Activated naive CD8-positive, alpha-beta T cell treated with anti-CD3 and anti-CD28 coated beads, Interleukin-2, amount 10 ng/mL, durations not matched to agents 7 days and 5 days (primary cell): ENCODE measurements at regions not wholly inside any gene's neighbourhood (a gene's known extent, or its start where the extent isn't known, plus 50 kb on each side); places are given as distances from the start of the nearest gene placed in this dataset.

Source experiments
- ATAC-seq: fragments of 150-1000 bp; cut with Tn5 transposase; one replicate; pipeline ENCODE4 v1.10.0; 2021; ENCODE audit warnings: low read depth, moderate library complexity
- POLR2A ChIA-PET: fragments of 350-600 bp; sonication (Branson Sonifier 250); formaldehyde crosslinking; loops from one replicate; lab custom pipeline; 2021; ENCODE audit warnings: antibody characterized with exemption; lab: Charles Lee
- DNase-seq: peaks from one replicate; pipeline ENCODE4 v3.0.0; 2021
- H3K27ac Mint-ChIP-seq: one replicate; pipeline ENCODE4 v1.8.0; 2022; ENCODE audit warnings: mild to moderate bottlenecking, mixed read lengths
- H3K27me3 Mint-ChIP-seq: one replicate; pipeline ENCODE4 v1.8.0; 2022; ENCODE audit warnings: mild to moderate bottlenecking, moderate library complexity, mixed read lengths
- H3K36me3 Mint-ChIP-seq: one replicate; pipeline ENCODE4 v1.8.0; 2021; ENCODE audit warnings: mild to moderate bottlenecking, mixed read lengths
- H3K4me1 Mint-ChIP-seq: one replicate; pipeline ENCODE4 v1.8.0; 2021; ENCODE audit warnings: mixed read lengths
- H3K4me3 Mint-ChIP-seq: one replicate; pipeline ENCODE4 v1.8.0; 2022; ENCODE audit warnings: mild to moderate bottlenecking, moderate library complexity, mixed read lengths
- H3K9me3 Mint-ChIP-seq: one replicate; pipeline ENCODE4 v1.8.0; 2021; ENCODE audit warnings: mixed read lengths

DNA sequence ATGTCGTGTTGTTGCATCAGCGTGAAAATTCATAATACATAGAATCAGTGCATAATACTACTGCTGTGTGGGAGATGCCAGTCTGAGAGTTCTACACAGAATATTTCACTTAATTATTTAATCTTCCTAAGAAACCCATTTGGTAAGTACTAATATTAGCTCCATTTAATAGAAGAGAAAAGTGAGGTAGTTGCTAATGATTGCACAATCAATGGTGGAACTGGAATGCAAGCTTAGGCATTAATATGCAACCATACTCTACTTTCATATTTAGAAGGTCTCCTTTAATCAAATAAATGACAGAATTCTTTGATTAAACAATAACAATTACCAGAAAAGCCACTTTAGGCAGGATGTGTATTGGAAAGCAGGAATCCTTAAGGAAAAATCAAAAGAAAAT lies 660.7 kb upstream of the PHF14 start:
- Mint-ChIP-seq H3K4me1 (no peaks in the 10 kb centered on the region), H3K36me3 (no peaks in the 10 kb centered on the region), H3K9me3 (peaks cover 3% of the 10 kb centered on the region), H3K27me3 (no peaks in the 10 kb centered on the region), H3K4me3 (no peak overlapping the region), H3K27ac (no peak overlapping the region)
- ATAC-seq (no peak), DNase-seq (no peak)
- POLR2A ChIA-PET = no interaction called here

DNA sequence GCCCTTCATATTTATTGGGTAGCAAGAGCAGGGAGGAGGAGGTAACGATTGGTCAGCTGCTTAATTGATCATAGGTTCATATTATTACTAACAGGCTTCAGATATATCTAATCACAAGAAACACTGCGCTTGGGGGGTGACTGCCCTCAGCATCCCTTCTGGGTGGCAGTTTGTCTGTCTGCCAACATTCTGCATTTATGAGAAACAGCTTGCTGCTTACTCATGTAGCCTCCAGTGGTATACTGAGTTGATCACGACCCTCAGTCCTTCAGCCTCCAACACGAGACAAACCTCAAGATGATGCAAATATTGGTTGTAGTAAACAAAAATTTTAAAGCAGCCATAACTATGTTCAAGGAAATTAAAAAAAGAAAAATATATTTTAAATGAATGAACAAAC lies 657.8 kb upstream of the PHF14 start:
- ATAC-seq (no peak), DNase-seq (no peak)
- Mint-ChIP-seq H3K27ac (no peak overlapping the region), H3K4me3 (no peak overlapping the region), H3K4me1 (no peaks in the 10 kb centered on the region), H3K9me3 (peaks cover 5% of the 10 kb centered on the region), H3K27me3 (no peaks in the 10 kb centered on the region), H3K36me3 (no peaks in the 10 kb centered on the region)
- POLR2A ChIA-PET = no interaction called here

DNA sequence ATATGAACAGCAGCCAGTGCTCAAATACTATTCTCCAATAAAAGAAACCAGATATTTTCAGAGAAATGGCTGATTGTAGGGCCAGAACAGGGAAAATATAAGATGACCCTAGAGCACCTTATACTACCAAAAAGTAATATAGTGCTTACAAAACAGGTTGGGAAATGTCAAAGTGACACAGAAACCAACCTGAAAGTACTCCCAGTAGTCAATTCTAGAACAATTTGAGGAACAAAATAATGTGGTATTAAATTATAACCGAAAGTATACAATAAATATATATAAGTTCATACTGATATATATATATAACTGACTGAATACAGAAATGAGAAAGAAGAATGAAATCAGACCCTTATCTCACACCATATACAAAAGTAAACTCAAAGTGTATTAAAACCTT lies 657.2 kb upstream of the PHF14 start:
- POLR2A ChIA-PET = no interaction called here
- no peak overlapping the region for H3K27ac Mint-ChIP-seq
- H3K4me3 Mint-ChIP-seq = no peak overlapping the region
- no peak for DNase-seq
- H3K9me3 Mint-ChIP-seq = peaks cover 5% of the 10 kb centered on the region
- ATAC-seq = no peak
- no peaks in the 10 kb centered on the region for H3K4me1 Mint-ChIP-seq
- no peaks in the 10 kb centered on the region for H3K36me3 Mint-ChIP-seq
- no peaks in the 10 kb centered on the region for H3K27me3 Mint-ChIP-seq

DNA sequence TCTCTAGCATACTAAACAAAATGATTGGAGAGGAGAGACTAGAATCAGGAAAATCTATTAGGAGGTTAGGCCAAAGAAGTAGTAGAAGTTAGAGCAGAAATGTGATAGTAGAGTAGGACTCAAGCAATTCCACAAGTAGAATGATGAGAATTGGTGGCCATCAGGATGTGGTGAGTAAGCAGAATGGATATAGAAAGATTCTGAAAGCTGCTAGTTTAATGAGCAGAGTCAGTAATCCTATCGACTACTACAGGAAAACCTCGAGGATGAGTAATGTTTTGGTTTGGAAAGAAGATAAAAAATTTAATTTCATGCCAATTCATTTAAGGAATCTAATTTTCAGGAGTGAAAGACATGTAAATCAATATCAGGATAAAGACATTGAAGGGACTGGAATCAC lies 648.3 kb upstream of the PHF14 start:
- Mint-ChIP-seq H3K27me3 (no peaks in the 10 kb centered on the region), H3K9me3 (no peaks in the 10 kb centered on the region), H3K4me3 (no peak overlapping the region), H3K27ac (no peak overlapping the region), H3K36me3 (no peaks in the 10 kb centered on the region), H3K4me1 (no peaks in the 10 kb centered on the region)
- no peak for ATAC-seq
- no peak for DNase-seq
- POLR2A ChIA-PET = no interaction called here

DNA sequence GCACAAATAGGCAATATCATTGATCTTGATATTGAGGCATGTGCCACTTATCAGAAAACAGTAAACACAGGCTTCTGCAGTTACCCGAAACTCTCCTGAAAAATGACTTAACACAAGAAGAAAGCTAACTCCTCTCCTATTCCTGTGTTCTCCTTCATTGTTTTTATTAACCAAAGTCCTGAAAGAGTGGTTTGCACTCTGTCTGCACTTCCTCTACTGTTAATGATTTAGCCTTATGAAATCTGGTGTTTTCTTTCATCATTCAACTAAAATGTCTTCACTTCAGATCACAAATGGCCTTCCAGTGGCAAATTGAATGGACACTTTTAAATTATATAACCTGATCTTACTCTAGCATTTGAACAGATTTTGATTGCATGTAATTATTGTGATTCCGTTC lies 630.6 kb upstream of the PHF14 start:
- POLR2A ChIA-PET = no interaction called here
- Mint-ChIP-seq H3K4me3 (no peak overlapping the region), H3K27me3 (no peaks in the 10 kb centered on the region), H3K27ac (no peak overlapping the region), H3K36me3 (no peaks in the 10 kb centered on the region), H3K4me1 (no peaks in the 10 kb centered on the region), H3K9me3 (no peaks in the 10 kb centered on the region)
- DNase-seq (no peak), ATAC-seq (no peak)

DNA sequence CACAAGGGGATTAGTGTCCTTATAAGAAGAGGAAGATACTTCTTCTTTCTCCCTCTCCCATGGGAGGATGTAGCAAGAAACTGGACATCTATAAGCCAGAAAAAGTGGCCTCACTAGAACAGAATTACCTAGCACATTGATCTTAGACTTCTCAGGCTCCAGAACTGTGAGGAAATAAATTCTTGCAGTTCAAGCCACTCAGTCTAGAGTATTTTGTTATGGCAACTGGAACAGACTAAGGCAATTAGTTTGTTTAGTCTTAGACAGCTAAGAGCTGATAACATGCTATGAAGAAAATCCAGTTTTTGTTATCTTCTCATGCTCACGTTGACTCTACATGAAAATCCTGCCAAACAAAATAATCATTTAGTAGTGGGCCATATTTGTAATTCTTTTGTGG lies 627.6 kb upstream of the PHF14 start:
- DNase-seq = no peak
- Mint-ChIP-seq H3K4me1 (no peaks in the 10 kb centered on the region), H3K27me3 (no peaks in the 10 kb centered on the region), H3K27ac (no peak overlapping the region), H3K36me3 (no peaks in the 10 kb centered on the region), H3K4me3 (no peak overlapping the region), H3K9me3 (no peaks in the 10 kb centered on the region)
- POLR2A ChIA-PET = no interaction called here
- no peak for ATAC-seq

DNA sequence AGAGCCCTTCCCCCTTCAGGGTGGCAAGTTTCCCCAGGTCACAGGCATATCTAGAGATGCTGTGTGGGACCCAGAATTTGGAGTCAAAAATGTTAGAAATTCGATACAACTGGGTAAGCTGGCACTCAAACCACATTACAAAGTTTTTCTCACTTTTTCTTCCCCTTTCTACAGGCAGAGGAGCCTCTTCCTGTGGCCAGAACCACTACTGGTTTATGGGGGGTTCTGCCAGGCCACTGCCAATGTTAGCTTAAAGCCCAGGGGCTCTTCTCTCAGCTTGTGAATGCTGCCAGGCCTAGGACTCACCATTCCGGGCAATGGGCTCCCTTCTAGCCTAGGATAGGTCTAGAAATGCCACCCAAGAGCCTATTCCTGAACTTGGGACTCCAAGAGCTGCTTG lies 617.9 kb upstream of the PHF14 start:
- H3K9me3 Mint-ChIP-seq = peaks cover 1% of the 10 kb centered on the region
- H3K27ac Mint-ChIP-seq = no peak overlapping the region
- H3K4me1 Mint-ChIP-seq = no peaks in the 10 kb centered on the region
- no peaks in the 10 kb centered on the region for H3K27me3 Mint-ChIP-seq
- POLR2A ChIA-PET = no interaction called here
- no peaks in the 10 kb centered on the region for H3K36me3 Mint-ChIP-seq
- no peak overlapping the region for H3K4me3 Mint-ChIP-seq
- ATAC-seq (no peak), DNase-seq (no peak)

DNA sequence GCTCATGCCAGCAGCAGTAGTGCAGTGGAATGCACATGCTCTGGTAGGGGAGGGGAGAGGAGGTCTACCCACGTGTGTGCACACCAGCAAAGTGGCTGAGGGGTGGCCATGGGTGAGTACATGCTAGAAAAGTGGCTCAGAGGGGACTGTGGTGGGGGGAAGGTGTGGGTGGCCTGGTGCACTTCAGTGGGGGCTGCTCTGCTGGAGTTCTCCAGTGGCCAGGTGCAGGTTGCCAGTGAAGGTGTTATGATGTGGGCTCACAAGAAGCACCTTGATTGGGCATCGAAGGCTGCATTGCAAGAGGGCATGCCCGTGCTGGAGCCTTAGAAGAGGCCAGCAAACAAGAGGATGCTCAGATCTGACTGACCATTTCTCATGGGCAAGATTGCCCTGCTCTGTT lies 613.6 kb upstream of the PHF14 start:
- Mint-ChIP-seq H3K27ac (no peak overlapping the region), H3K9me3 (peaks cover 1% of the 10 kb centered on the region), H3K36me3 (no peaks in the 10 kb centered on the region), H3K4me1 (no peaks in the 10 kb centered on the region), H3K27me3 (no peaks in the 10 kb centered on the region), H3K4me3 (no peak overlapping the region)
- POLR2A ChIA-PET = no interaction called here
- ATAC-seq (no peak), DNase-seq (no peak)

DNA sequence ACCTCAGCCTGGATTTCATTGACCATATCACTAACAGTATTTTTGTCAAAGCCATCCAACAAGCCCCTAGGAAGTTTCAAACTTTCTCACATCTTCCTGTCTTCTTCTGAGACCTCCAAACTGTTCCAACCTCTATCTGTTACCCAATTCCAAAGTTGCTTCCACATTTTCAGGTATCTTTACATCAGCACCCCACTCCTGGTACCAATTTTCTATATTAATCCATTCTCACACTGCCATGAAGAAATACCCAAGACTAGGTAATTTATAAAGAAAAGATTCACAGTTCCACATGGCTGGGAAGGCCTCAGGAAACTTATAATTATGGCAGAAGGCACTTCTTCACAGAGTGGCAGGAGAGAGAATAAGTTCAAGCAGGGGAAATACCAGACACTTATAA lies 571.9 kb upstream of the PHF14 start:
- no peak overlapping the region for H3K27ac Mint-ChIP-seq
- peaks cover 12% of the 10 kb centered on the region for H3K9me3 Mint-ChIP-seq
- H3K27me3 Mint-ChIP-seq = no peaks in the 10 kb centered on the region
- H3K36me3 Mint-ChIP-seq = no peaks in the 10 kb centered on the region
- H3K4me1 Mint-ChIP-seq = no peaks in the 10 kb centered on the region
- POLR2A ChIA-PET = no interaction called here
- H3K4me3 Mint-ChIP-seq = no peak overlapping the region
- ATAC-seq (no peak), DNase-seq (no peak)

DNA sequence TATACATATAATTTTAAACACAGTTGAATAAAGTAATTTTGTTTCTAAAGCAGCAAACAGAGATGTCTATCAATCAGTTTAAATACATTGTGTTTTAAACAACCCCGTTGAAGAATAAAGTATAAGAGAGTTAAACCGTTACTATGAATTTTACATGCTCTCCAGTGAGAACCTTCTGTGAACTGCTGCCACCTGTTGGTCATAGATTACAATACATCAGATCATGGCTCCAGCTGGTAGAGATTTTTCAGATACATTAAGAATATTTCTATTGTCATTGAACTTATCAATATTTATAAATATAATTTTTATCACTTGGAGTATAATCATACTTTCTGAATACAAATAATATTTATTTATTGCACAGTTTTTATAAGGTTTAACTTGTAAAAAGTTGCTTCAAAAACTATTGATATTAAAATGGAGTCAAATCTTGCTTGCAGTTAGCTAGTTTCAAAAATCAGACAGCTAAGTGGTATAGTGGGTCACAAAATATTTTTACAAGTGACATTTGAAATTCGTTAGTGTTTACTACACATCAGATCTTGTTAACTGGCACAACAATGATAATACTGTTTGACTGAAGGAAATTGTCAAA lies 561.2 kb upstream of the PHF14 start:
- H3K27ac Mint-ChIP-seq = no peak overlapping the region
- POLR2A ChIA-PET = no interaction called here

DNA sequence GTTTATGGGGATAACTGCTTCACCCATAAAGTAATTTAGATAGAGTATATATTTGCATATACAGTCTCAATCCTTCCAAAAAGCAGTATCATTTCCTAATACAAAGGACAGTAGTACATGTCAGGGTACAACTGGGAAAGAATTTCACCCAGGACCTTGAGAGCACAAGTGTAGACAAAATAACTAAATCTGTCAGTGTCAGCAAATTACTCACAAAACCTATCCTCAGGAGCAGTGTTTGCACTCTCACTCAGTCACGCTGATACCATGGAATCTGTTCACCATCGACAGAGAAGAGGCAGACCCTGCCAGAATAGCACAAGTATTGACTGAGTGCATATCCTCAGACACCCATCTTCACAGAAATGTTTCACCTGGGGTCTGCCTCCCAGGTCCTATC lies 554.7 kb upstream of the PHF14 start:
- ATAC-seq (no peak), DNase-seq (no peak)
- no peaks in the 10 kb centered on the region for H3K4me1 Mint-ChIP-seq
- H3K27me3 Mint-ChIP-seq = no peaks in the 10 kb centered on the region
- no peak overlapping the region for H3K4me3 Mint-ChIP-seq
- no peaks in the 10 kb centered on the region for H3K9me3 Mint-ChIP-seq
- H3K36me3 Mint-ChIP-seq = no peaks in the 10 kb centered on the region
- POLR2A ChIA-PET = no interaction called here
- H3K27ac Mint-ChIP-seq = no peak overlapping the region

More for the DNA sequence above, 561.2 kb upstream of the PHF14 start:
- Mint-ChIP-seq H3K9me3 (no peaks in the 10 kb centered on the region), H3K36me3 (no peaks in the 10 kb centered on the region), H3K4me3 (no peak overlapping the region), H3K27me3 (no peaks in the 10 kb centered on the region), H3K4me1 (no peaks in the 10 kb centered on the region)
- peak; percentile 45 for ATAC-seq
- DNase-seq = no peak

DNA sequence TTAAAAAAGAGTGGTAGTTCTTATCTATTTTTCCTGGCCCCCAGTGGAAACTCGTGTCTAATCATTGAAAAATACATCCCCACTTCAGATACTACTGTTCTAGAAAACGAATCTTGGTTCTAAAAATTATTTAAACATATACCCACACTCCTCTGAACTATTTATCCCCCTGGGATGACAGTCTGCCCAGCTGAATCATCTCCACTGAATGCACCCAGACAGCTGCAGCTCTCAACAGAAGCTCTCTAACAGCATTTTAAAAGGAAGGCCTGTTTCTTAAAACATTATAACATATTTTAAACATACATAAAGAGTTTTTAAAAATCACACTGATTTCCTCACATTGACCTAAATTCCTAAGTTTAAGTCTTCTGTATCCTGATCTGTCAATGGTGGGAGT lies 544.6 kb upstream of the PHF14 start:
- Mint-ChIP-seq H3K36me3 (no peaks in the 10 kb centered on the region), H3K4me3 (no peak overlapping the region), H3K27me3 (no peaks in the 10 kb centered on the region), H3K4me1 (no peaks in the 10 kb centered on the region), H3K27ac (no peak overlapping the region), H3K9me3 (no peaks in the 10 kb centered on the region)
- POLR2A ChIA-PET = no interaction called here
- DNase-seq (no peak), ATAC-seq (no peak)

DNA sequence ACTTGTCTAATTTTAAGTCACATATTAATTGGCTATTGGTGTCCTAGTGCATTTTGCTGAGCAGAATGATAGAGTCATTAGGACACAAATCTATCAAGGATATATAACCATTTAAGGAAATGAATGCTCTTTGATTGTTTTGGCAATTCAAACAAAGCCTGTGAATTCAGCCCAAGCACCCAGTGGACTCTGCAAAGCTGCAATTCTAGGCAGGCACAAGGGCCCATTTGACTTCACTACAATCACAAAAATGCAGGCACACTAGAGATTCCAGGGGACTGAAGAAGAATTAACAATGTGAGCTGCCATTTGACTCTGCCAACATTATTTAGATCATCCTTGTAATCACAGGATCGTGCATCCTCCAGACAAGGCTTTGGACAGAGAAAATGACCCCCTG lies 544.2 kb upstream of the PHF14 start:
- H3K4me1 Mint-ChIP-seq = no peaks in the 10 kb centered on the region
- H3K4me3 Mint-ChIP-seq = no peak overlapping the region
- POLR2A ChIA-PET = no interaction called here
- ATAC-seq (no peak), DNase-seq (no peak)
- no peaks in the 10 kb centered on the region for H3K27me3 Mint-ChIP-seq
- no peak overlapping the region for H3K27ac Mint-ChIP-seq
- no peaks in the 10 kb centered on the region for H3K9me3 Mint-ChIP-seq
- no peaks in the 10 kb centered on the region for H3K36me3 Mint-ChIP-seq

DNA sequence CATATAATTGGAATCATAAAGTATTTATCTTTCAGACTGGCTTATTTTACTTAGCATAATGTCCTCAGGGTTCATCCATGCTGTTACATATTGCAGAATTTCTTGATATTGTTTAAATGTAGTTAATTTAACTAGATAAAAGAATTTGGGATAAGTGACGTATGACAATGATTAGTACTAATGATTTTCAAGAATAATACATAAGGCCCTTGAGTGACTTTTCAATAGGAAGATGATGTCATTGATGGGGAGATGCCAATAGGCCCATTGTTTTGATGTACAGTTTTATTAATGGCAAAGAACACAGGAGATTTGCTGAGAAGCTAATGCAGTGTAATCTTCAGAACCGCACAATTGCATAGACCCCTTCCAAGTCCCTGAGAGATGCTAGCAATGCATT lies 537.4 kb upstream of the PHF14 start:
- no peaks in the 10 kb centered on the region for H3K4me1 Mint-ChIP-seq
- DNase-seq = no peak
- POLR2A ChIA-PET = no interaction called here
- H3K27me3 Mint-ChIP-seq = no peaks in the 10 kb centered on the region
- H3K9me3 Mint-ChIP-seq = no peaks in the 10 kb centered on the region
- H3K36me3 Mint-ChIP-seq = no peaks in the 10 kb centered on the region
- ATAC-seq = no peak
- H3K4me3 Mint-ChIP-seq = no peak overlapping the region
- H3K27ac Mint-ChIP-seq = no peak overlapping the region

DNA sequence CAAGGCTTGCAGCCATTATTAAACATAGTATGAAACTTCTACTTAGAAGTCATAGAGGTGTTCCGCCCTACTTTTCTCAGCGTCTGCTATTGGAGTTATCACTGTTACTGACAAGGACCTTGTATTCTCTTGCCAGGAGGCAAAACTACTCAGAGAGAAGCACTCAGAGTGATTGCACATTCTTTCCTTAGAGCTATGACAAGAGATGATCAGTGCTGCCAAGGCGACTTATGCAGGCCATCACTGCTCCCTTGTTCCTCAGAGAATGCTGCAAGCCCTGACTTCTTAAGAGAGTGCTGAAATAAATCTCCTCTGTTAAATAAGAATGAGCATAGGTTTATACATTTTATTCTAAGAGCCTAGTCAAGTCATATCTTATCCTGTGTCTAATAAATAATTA lies 534.6 kb upstream of the PHF14 start:
- no peak for ATAC-seq
- Mint-ChIP-seq H3K9me3 (no peaks in the 10 kb centered on the region), H3K27me3 (no peaks in the 10 kb centered on the region), H3K36me3 (no peaks in the 10 kb centered on the region), H3K4me3 (no peak overlapping the region), H3K4me1 (no peaks in the 10 kb centered on the region), H3K27ac (no peak overlapping the region)
- POLR2A ChIA-PET = interaction anchor here (0.6 kb wide), 1 partner anchor 172 kb away, joined by 4 read pairs; no protein-coding TSS in a partner anchor
- DNase-seq = no peak
